Left ventricle myocardium inferior (tissue), 1 donor: ENCODE measurements at regions not wholly inside any gene's neighbourhood (a gene's known extent, or its start where the extent isn't known, plus 50 kb on each side); places are given as distances from the start of the nearest gene placed in this dataset.

Source experiments
- DNase-seq: peaks from one replicate; pipeline ENCODE4 v3.0.0-alpha.2; 2020
- H3K27ac ChIP-seq: fragments of 200-600 bp; replicated peaks from 2 replicates; pipeline ENCODE4 v1.8.0; 2021
- H3K27me3 ChIP-seq: fragments of 200-600 bp; 2 replicates; pipeline ENCODE4 v1.8.0; 2021; ENCODE audit warnings: low read depth
- H3K36me3 ChIP-seq: fragments of 200-600 bp; 2 replicates; pipeline ENCODE4 v1.8.0; 2021
- H3K4me1 ChIP-seq: fragments of 200-600 bp; 2 replicates; pipeline ENCODE4 v1.8.0; 2021
- H3K4me3 ChIP-seq: fragments of 200-600 bp; 2 replicates; pipeline ENCODE4 v1.8.0; 2021; ENCODE audit warnings: mild to moderate bottlenecking, moderate library complexity
- H3K9me3 ChIP-seq: fragments of 200-600 bp; replicated peaks from 2 replicates; pipeline ENCODE4 v1.8.0; 2021
- intact Hi-C: fragments of 100-400 bp; cut with micrococcal nuclease; formaldehyde crosslinking; loops from one replicate; pipeline ENCODE4 v1.11.0; 2022
- TF ChIP-seq, protein P1 (sequence below): fragments of 200-600 bp; IDR thresholded peaks from 2 replicates; pipeline ENCODE4 v1.8.0; 2021; ENCODE audit warnings: antibody characterized with exemption, mild to moderate bottlenecking, borderline replicate concordance
- donor health status: DM: no; HTN: yes; CAD: no; lungs with severe emphysema.

- no peak overlapping the region for H3K4me3 ChIP-seq
- H3K9me3 ChIP-seq = peaks cover 10% of the 10 kb centered on the region
- peaks cover 74% of the 10 kb centered on the region for H3K27me3 ChIP-seq
- H3K27ac ChIP-seq = no peak overlapping the region
- DNase-seq = no peak
- H3K36me3 ChIP-seq = no peaks in the 10 kb centered on the region
- TF ChIP-seq, protein P1, sequence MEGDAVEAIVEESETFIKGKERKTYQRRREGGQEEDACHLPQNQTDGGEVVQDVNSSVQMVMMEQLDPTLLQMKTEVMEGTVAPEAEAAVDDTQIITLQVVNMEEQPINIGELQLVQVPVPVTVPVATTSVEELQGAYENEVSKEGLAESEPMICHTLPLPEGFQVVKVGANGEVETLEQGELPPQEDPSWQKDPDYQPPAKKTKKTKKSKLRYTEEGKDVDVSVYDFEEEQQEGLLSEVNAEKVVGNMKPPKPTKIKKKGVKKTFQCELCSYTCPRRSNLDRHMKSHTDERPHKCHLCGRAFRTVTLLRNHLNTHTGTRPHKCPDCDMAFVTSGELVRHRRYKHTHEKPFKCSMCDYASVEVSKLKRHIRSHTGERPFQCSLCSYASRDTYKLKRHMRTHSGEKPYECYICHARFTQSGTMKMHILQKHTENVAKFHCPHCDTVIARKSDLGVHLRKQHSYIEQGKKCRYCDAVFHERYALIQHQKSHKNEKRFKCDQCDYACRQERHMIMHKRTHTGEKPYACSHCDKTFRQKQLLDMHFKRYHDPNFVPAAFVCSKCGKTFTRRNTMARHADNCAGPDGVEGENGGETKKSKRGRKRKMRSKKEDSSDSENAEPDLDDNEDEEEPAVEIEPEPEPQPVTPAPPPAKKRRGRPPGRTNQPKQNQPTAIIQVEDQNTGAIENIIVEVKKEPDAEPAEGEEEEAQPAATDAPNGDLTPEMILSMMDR = no peak
- intact Hi-C loops = no loop called here
- H3K4me1 ChIP-seq = peaks cover 5% of the 10 kb centered on the region
These were observed 316.1 kb downstream of the TLE3 start for GRCh38 chr15:69781411-69782125.

DNA sequence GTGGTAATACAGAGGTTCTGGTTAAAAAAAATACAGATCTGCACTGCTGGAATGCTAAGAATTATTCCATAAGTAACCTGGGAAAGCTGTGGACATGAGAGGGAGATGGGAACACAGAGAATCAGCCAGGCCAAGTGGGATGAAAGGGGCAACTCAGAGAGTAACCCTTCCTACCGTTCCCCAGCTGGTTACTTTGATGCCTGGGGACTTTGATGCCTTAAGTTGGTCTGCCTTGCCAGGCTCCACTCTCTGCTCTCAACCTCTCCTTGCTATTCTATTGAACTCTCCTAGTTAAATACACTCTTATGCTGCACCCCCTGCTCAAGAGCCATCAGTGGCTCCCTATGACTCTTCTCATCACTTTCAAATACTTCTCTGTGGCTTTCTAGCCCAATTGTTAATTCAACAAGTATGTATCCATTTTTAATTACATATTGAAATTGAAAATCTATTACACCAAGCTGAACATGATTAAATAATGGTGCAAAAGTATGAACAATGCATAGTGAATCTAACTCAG lies 315.5 kb downstream of the TLE3 start:
- H3K9me3 ChIP-seq = peaks cover 6% of the 10 kb centered on the region
- no peak overlapping the region for H3K27ac ChIP-seq
- intact Hi-C loops = no loop called here
- H3K4me3 ChIP-seq = no peak overlapping the region
- DNase-seq = no peak
- peaks cover 80% of the 10 kb centered on the region for H3K27me3 ChIP-seq
- TF ChIP-seq, protein P1 = no peak
- no peaks in the 10 kb centered on the region for H3K36me3 ChIP-seq
- peaks cover 5% of the 10 kb centered on the region for H3K4me1 ChIP-seq

GRCh38 chr15:69782809-69783208 lies 314.9 kb downstream of the TLE3 start:
- intact Hi-C loops = no loop called here
- TF ChIP-seq, protein P1 = no peak
- DNase-seq = no peak

DNA sequence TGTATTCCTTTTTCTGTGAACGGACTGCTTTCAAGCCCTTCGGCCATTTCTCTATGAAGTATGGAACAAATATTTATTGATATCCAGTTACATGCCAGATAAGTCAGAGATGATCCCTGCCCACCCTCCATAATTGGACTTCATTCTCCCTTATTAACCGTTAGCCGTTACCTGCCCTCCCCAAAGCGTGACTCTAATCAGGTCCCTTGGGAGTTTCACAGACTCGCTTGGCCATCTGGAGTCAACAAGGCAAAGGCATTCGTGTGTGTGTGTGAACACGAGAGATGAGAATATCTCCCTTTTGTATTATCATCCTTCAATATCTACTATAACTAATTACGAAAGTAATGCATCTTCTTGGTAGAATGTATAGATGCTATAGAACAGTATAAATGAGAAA lies 314.5 kb downstream of the TLE3 start:
- H3K4me1 ChIP-seq = peaks cover 5% of the 10 kb centered on the region
- intact Hi-C loops = no loop called here
- no peak for DNase-seq
- H3K9me3 ChIP-seq = no peaks in the 10 kb centered on the region
- TF ChIP-seq, protein P1 = no peak
- H3K4me3 ChIP-seq = no peak overlapping the region
- H3K27ac ChIP-seq = no peak overlapping the region
- H3K27me3 ChIP-seq = peaks cover 80% of the 10 kb centered on the region
- no peaks in the 10 kb centered on the region for H3K36me3 ChIP-seq

More at GRCh38 chr15:69782809-69783208, 314.9 kb downstream of the TLE3 start:
- no peak overlapping the region for H3K4me3 ChIP-seq
- peaks cover 5% of the 10 kb centered on the region for H3K4me1 ChIP-seq
- peaks cover 80% of the 10 kb centered on the region for H3K27me3 ChIP-seq
- no peak overlapping the region for H3K27ac ChIP-seq
- H3K36me3 ChIP-seq = no peaks in the 10 kb centered on the region
- H3K9me3 ChIP-seq = no peaks in the 10 kb centered on the region

GRCh38 chr15:69784798-69785566 lies 312.7 kb downstream of the TLE3 start:
- no peaks in the 10 kb centered on the region for H3K9me3 ChIP-seq
- H3K4me1 ChIP-seq = peaks cover 5% of the 10 kb centered on the region
- TF ChIP-seq, protein P1 = no peak
- intact Hi-C loops = no loop called here
- no peak for DNase-seq
- H3K27me3 ChIP-seq = peaks cover 85% of the 10 kb centered on the region
- H3K4me3 ChIP-seq = no peak overlapping the region
- no peaks in the 10 kb centered on the region for H3K36me3 ChIP-seq
- H3K27ac ChIP-seq = no peak overlapping the region
